ENCODE measurements at regions not wholly inside any gene's neighbourhood (a gene's known extent, or its start where the extent isn't known, plus 50 kb on each side); places are given as distances from the start of the nearest gene placed in this dataset.

- no peak for DNase-seq
Measured at GRCh38 chr13:33520468-33520839, 234.9 kb upstream of the STARD13 start.

DNA sequence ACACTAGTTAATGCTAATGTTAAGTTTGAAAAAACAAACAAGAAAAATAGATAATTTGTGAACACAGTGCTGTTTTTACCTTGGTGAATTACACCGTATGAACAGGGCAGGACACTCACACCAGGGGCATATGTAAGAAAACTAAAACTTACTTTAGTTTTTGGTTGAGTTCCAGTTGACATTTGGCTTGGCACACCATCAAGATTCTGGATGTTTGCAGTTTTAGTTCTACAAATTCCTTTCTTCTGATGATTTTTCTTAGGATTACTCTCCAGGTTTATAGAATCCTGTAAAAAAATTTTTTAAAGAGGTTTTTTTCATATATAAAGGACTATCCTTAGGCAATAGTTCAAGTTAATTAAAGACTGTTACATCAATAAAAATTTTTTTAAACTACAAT is 238.5 kb upstream of the STARD13 start:
- DNase-seq = no peak

GRCh38 chr13:33525763-33526162 is 240.2 kb upstream of the STARD13 start:
- no peak for DNase-seq

DNA sequence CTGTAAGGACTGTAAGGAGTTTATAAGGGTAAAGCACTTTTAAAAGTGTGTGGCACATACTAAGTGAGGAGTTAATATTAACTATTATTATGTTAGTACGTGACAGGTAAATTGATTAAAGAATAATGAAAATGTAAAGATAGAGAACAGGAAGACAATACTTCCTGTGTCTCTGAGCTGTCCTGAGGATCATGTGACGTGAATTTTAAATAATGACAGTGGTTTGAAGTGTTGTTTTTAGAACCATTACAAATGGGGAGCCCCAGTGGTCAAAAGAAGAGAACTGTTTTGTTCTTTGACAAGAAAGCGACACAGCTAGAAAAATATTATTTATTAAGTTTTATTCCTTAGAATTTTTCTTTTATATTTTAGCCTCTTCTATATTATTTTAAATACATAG is 241.2 kb upstream of the STARD13 start:
- DNase-seq = no peak

DNA sequence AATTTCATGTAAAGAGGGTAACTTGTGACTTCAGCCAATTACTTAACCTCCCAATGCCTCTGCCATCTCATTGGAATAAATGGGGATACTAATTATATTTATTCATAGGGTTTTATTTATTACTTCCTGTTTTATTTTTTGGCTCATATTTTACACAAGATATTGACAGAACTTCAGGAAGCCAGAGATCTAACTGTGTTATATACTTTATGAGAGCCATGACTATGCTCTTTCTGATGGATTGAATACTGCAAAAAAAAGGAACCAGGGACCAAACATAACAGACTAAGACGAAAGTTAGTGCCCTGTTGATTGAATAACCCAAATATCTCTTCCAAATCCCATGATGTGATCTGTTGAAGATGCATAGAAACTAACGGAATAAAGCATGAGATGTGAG is 243.3 kb upstream of the STARD13 start:
- no peak for DNase-seq

GRCh38 chr13:33531484-33531883 is 245.9 kb upstream of the STARD13 start:
- DNase-seq = no peak

GRCh38 chr13:33535061-33535460 is 249.5 kb upstream of the STARD13 start:
- DNase-seq = no peak

DNA sequence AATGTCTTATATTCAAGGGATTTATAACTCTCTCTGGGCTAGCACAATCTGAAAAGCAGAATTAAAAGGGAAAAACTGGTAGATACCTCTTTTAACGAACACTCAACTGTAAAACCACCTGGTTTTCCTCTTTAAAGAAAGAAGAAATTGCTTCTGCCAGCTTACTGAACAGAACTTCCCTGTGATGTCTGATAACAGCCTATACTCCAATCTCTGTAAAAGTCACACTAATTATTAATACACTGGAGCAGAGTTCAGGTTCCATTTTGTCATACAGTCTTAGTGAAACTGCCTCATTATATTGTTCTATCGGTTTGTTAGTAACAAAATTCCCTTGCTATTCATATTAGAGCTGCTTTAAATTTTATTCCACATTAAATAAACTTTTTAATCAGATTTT is 251.0 kb upstream of the STARD13 start:
- DNase-seq = no peak

- no peak for DNase-seq
Measured at GRCh38 chr13:33537026-33537425, 251.5 kb upstream of the STARD13 start.

- peak; percentile 14 to 22 for DNase-seq
Measured at GRCh38 chr13:33537676-33538075, 252.1 kb upstream of the STARD13 start.

- DNase-seq = no peak
Measured at GRCh38 chr13:33541456-33541855, 255.9 kb upstream of the STARD13 start.

- DNase-seq = no peak
Measured at GRCh38 chr13:33541962-33542308, 256.4 kb upstream of the STARD13 start.

DNA sequence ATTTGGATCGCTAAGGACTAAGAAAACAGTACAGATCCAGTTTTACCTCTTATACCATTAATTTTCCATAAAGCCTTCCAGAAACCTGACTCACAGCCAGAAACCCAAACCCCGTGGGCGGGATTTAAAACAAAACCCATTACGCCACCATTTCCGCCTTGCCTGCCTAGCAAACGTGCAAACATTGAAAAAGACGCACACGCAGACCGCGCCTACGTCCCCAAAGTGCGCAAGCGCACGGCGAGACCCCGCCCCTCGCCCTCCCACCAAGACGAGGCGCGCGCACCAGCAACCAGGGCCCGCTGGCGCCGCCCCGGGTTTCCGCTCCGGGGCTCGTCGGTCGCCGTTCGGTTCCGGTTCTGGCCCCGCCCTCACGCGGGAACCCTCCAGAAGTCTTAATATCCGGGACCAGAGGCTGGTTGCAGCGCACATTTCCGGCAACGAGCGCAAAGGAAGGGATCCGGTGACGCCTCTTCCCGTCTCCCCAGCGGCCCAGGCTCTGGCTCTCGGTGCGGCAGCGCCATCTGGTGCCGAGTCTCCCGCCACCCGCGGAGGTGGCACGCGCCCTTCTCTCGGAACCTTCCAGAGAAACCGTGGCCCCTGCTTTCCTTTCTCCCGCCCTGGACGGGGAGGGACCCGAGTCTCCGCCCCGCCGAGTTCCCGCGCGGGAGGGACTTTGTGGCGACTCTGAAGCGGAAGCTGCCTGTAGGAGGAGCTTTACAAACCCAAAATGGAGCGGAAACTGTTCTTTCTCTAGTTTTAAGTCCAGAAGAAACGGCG is 256.9 kb upstream of the STARD13 start:
- peak; percentile 99 to 100 for DNase-seq

- no peak for DNase-seq
Measured at GRCh38 chr13:33543089-33543459, 257.5 kb upstream of the STARD13 start.

GRCh38 chr13:33543631-33544265 is 258.2 kb upstream of the STARD13 start:
- DNase-seq = peak in 1 of 2 donors; percentile 13

- no peak for DNase-seq
Measured at GRCh38 chr13:33544308-33544707, 258.8 kb upstream of the STARD13 start.

DNA sequence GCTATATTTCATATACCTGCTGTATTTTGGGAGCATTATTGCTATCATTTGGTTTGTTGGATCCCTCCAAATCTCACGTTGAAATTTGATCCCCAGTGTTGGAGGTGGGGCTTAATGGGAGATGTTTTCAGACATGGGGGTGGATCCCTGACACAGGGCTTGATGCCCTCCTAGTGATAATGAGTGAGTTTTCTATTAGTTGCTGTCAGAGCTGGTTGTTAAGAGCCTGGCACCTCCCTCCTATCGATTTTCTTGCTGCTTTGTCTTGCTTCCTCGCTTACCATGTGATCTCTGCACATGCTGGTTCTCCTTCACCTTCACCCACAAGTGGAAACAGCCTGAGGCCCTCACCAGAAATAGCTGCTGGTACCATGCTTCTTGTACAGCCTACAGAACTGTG is 259.9 kb upstream of the STARD13 start:
- DNase-seq = no peak

DNA sequence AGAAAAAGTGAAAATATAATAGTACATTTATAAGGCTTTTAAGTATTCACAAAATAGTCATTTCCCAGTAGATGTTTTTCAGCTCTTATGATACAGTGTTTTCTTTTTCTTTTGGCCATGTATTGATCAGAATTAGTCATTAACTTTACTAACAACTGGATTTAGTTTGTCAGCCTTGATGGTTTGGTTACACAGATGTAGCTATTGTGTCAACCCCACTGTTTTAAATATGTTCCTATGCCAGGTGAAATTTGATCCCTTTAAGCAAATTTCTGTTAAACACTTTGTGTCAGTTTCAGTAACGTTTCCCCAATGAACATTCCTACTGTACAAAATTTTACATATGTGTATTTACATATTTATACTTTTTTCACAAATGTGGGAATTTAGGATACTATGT is 261.5 kb upstream of the STARD13 start:
- DNase-seq = no peak

- peak; percentile 35 to 69 for DNase-seq
Measured at GRCh38 chr13:33548069-33548468, 262.5 kb upstream of the STARD13 start.

DNA sequence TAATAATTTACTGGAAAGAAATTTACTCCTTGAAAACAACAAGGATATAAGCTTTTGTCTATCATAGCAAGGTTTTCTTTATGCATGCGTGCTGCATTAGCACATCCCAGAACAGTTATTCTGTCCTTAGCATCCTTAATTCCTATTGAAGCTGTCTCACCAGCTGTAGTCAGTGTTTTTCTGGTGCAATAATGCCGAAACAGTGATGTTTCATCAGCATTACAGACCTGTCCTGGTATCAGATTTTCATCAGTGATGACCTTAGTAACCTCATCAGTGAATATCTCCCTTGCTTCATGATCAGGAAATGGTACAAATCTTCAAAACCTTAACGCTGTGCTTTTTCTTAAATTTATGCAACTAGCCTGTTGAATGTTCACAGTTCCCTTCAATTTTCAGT is 264.7 kb upstream of the STARD13 start:
- no peak for DNase-seq

DNA sequence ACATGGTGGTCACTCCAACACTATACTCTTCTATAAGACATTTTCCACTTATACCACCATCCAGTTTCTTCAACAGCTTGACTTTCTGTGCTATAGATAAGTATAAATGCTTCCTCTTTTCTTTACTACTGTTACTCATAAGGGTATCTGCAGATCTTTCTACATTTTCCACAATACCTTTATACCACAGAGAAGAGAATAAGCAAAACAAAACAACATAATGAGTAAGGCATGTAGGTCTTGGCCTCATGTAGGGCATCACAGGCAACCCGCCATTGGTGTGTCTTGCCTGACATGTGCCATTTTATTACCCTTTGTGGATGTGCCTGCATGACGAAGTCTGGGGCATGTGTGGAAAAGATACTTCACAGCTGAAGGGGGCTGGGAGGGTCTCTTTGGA is 265.3 kb upstream of the STARD13 start:
- no peak for DNase-seq

DNA sequence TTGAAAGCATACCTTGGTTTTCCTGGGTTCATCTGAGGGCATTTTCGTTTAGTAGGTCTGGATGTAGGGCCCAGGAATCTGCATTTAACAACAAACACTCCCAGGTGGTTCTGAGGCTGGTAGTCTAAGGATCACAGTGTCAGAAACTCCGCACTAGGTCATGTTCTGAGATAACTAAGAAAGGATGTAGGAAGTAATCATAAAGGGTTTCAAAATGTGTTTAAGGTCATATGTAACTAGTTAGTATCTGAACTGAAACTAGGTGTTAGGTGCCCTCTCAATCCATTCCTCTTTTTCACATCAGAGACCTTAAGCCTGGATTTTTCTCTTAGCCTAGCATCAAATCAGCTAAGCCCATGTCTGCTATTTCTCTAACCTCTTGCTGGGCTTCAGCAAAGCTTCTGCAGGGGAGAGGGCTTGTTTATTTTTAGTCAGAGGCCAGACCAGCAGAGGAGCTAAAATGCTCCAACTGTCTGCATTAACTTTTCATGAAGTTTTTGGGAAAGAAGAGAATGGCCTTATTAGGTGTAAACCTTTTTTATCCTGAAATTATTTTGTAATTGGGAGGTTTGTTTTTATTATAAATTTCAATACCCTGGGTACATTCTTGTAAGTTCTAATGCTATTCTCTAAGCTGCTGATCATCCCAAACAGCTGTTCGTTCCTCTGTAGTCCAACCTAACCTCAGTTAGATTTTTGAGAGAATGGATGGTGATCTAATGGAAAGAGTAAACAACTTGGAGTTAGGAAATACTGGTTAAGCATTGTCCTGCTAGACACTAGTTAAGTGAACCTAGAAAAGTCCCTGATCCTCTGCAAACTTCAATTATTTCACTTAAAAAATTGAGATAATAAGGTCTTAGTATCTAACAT is 262.8 kb upstream of the RFC3 start:
- no peak for DNase-seq

GRCh38 chr13:33556828-33557227 is 261.1 kb upstream of the RFC3 start:
- DNase-seq = no peak

GRCh38 chr13:33560726-33561125 is 257.2 kb upstream of the RFC3 start:
- DNase-seq = no peak
